ENCODE measurements at regions not wholly inside any gene's neighbourhood (a gene's known extent, or its start where the extent isn't known, plus 50 kb on each side); places are given as distances from the start of the nearest gene placed in this dataset.

DNA sequence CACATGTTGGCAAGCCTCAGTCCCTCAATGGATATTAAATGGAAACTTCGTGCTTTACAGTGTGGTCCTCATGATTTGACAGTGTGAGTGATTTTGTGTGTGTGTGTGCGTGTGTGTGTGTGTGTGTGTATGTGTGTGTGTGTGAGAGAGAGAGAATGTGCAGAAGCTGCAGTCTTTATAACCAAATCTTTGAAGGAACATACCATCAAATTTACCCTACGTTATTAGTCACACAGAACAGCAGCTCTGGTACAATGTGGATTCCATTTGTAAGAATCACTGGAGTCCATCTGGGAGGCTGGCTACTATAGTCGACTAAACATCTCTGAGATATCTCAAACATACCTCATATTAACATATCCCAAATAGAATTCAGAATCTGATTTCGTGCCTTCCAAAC lies 928.0 kb upstream of the POT1 start:
- Histone ChIP-seq H3K9me2 (ENCODE audit: insufficient read depth) (no peaks in the 10 kb centered on the region), H2AFZ (no peak overlapping the region), H3K27me3 (ENCODE audit: insufficient read depth, low read depth) (no peaks in the 10 kb centered on the region), H4K20me1 (ENCODE audit: insufficient read depth) (no peaks in the 10 kb centered on the region), H3K9me3 (ENCODE audit: insufficient read depth, low read depth) (no peaks in the 10 kb centered on the region), H3K36me3 (ENCODE audit: low read depth) (no peaks in the 10 kb centered on the region), H3F3A (ENCODE audit: insufficient read depth, low read depth) (no peaks in the 10 kb centered on the region), H3K27ac (no peak overlapping the region), H3K4me3 (no peak overlapping the region), H3K4me2 (no peak overlapping the region), H3K79me2 (ENCODE audit: low read depth) (no peaks in the 10 kb centered on the region), H3K4me1 (replicated peaks; ENCODE audit: insufficient read depth) (no peaks in the 10 kb centered on the region)
- DNase-seq = no peak
- ChIA-PET CTCF (no interaction called here), POLR2A (ENCODE audit: unreplicated experiment) (no interaction called here)
- intact Hi-C loops (cut with micrococcal nuclease; ENCODE audit: unreplicated experiment) = no loop called here
- BruUV-seq (replicated peaks) = no TSS peak
- TF ChIP-seq, protein P1, sequence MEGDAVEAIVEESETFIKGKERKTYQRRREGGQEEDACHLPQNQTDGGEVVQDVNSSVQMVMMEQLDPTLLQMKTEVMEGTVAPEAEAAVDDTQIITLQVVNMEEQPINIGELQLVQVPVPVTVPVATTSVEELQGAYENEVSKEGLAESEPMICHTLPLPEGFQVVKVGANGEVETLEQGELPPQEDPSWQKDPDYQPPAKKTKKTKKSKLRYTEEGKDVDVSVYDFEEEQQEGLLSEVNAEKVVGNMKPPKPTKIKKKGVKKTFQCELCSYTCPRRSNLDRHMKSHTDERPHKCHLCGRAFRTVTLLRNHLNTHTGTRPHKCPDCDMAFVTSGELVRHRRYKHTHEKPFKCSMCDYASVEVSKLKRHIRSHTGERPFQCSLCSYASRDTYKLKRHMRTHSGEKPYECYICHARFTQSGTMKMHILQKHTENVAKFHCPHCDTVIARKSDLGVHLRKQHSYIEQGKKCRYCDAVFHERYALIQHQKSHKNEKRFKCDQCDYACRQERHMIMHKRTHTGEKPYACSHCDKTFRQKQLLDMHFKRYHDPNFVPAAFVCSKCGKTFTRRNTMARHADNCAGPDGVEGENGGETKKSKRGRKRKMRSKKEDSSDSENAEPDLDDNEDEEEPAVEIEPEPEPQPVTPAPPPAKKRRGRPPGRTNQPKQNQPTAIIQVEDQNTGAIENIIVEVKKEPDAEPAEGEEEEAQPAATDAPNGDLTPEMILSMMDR (conservative IDR thresholded peaks at IDR 0.05) = no peak
- TF ChIP-seq EZH2 (IDR thresholded peaks at IDR 0.05; ENCODE audit: low read depth) = no peak

DNA sequence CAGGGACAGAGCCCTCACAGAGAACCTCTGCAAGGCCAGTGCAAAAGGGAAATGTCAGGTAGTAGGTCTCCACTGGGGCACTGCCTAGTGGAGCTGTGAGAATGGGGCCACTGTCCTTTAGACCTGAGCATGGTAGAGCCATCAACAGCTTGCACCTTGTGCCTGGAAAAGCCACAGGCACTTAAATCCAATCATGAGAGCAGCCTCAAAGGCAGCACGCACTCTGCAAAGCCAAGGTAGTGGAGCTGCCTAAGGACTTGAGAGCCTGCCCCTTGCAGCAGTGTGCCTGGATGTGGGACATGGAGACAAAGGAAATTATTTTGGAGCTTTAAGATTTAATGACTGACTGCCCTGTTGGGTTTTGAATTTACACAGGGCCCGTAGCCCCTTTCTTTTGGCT lies 918.5 kb upstream of the POT1 start:
- no peaks in the 10 kb centered on the region for H3K4me1 ChIP-seq (replicated peaks; ENCODE audit: insufficient read depth)
- H3K4me3 ChIP-seq = no peak overlapping the region
- ChIA-PET CTCF (no interaction called here), POLR2A (ENCODE audit: unreplicated experiment) (no interaction called here)
- no peaks in the 10 kb centered on the region for H3K9me2 ChIP-seq (ENCODE audit: insufficient read depth)
- intact Hi-C loops (cut with micrococcal nuclease; ENCODE audit: unreplicated experiment) = no loop called here
- no peak overlapping the region for H2AFZ ChIP-seq
- TF ChIP-seq EZH2 (IDR thresholded peaks at IDR 0.05; ENCODE audit: low read depth) = no peak
- TF ChIP-seq, protein P1 (conservative IDR thresholded peaks at IDR 0.05) = no peak
- no peaks in the 10 kb centered on the region for H3K27me3 ChIP-seq (ENCODE audit: insufficient read depth, low read depth)
- H4K20me1 ChIP-seq (ENCODE audit: insufficient read depth) = no peaks in the 10 kb centered on the region
- no peaks in the 10 kb centered on the region; the same call in 1 of the 2 replicates for H3K9me3 ChIP-seq (ENCODE audit: insufficient read depth, low read depth)
- no peaks in the 10 kb centered on the region for H3K36me3 ChIP-seq (ENCODE audit: low read depth)
- DNase-seq = no peak
- no peaks in the 10 kb centered on the region for H3K79me2 ChIP-seq (ENCODE audit: low read depth)
- no TSS peak for BruUV-seq (replicated peaks)
- no peak overlapping the region for H3K4me2 ChIP-seq
- no peak overlapping the region for H3K27ac ChIP-seq
- no peaks in the 10 kb centered on the region for H3F3A ChIP-seq (ENCODE audit: insufficient read depth, low read depth)

DNA sequence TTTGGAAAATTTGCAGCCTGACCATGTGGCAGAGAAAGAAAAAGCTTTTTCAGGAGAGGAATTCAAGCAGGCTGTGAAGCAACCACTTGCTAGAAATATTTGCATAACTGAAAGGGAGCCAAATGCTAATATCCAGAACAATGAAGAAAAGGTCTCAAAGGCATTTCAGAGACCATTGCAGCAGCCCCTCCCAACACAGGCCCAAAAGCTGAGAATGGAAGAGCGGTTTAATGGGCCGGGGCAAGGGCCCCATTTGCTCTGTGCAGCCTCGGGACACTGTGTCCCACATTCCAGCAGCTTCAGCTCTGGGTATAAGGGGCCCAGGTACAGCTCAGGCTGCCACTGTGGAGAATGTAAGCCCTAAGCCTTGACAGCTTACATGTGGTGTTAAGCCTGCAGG lies 918.1 kb upstream of the POT1 start:
- H3K4me3 ChIP-seq = no peak overlapping the region
- BruUV-seq (replicated peaks) = no TSS peak
- no peaks in the 10 kb centered on the region for H3K27me3 ChIP-seq (ENCODE audit: insufficient read depth, low read depth)
- H3K9me3 ChIP-seq (ENCODE audit: insufficient read depth, low read depth) = no peaks in the 10 kb centered on the region; the same call in 1 of the 2 replicates
- no peak for DNase-seq
- no peaks in the 10 kb centered on the region for H3K36me3 ChIP-seq (ENCODE audit: low read depth)
- H3K27ac ChIP-seq = no peak overlapping the region
- H3K9me2 ChIP-seq (ENCODE audit: insufficient read depth) = no peaks in the 10 kb centered on the region
- no peaks in the 10 kb centered on the region for H3F3A ChIP-seq (ENCODE audit: insufficient read depth, low read depth)
- TF ChIP-seq, protein P1 (conservative IDR thresholded peaks at IDR 0.05) = no peak
- TF ChIP-seq EZH2 (IDR thresholded peaks at IDR 0.05; ENCODE audit: low read depth) = no peak
- ChIA-PET CTCF (no interaction called here), POLR2A (ENCODE audit: unreplicated experiment) (no interaction called here)
- H3K4me1 ChIP-seq (replicated peaks; ENCODE audit: insufficient read depth) = no peaks in the 10 kb centered on the region
- no peak overlapping the region for H2AFZ ChIP-seq
- H3K4me2 ChIP-seq = no peak overlapping the region
- intact Hi-C loops (cut with micrococcal nuclease; ENCODE audit: unreplicated experiment) = no loop called here
- H3K79me2 ChIP-seq (ENCODE audit: low read depth) = no peaks in the 10 kb centered on the region
- H4K20me1 ChIP-seq (ENCODE audit: insufficient read depth) = no peaks in the 10 kb centered on the region
